B cell (primary cell): ENCODE measurements at regions not wholly inside any gene's neighbourhood (a gene's known extent, or its start where the extent isn't known, plus 50 kb on each side); places are given as distances from the start of the nearest gene placed in this dataset.

Experiments used
- ATAC-seq: fragments of 200-7000 bp; cut with Tn5 transposase; one replicate; pipeline ENCODE4 v1.10.0; 2021; ENCODE audit warnings: low read depth, mild to moderate bottlenecking, moderate number of reproducible peaks, moderate library complexity
- CTCF ChIA-PET: fragments of 350-600 bp; sonication (Branson Sonifier 250); formaldehyde crosslinking; loops from one replicate; lab custom pipeline; 2021; ENCODE audit warnings: antibody characterized with exemption, inconsistent platforms; lab: Charles Lee
- POLR2A ChIA-PET: fragments of 350-600 bp; sonication (Branson Sonifier 250); formaldehyde crosslinking; loops from one replicate; lab custom pipeline; 2021; ENCODE audit warnings: antibody characterized with exemption; lab: Charles Lee
- DNase-seq: peaks from one replicate; pipeline ENCODE4 v3.0.0; 2013
- H2AFZ ChIP-seq: 2 replicates; pipeline ENCODE4 v1.6.1; 2012; ENCODE audit warnings: mild to moderate bottlenecking, low read depth, low read length; ENCODE audit not compliant: insufficient read depth, poor library complexity, severe bottlenecking
- H3K27ac ChIP-seq, 2 donors: 1 replicate in 1 of 2; 2 replicates in 1 of 2; pipeline ENCODE4 v1.5.1; 2012 to 2013; ENCODE audit warnings: low read length in 2 of 2, mild to moderate bottlenecking in 2 of 2, moderate library complexity in 1 of 2
- H3K27me3 ChIP-seq, 4 experiments: fragments of 200-600 bp in 1 of 4; sonication (generic) in 1 of 4; replicated peaks in 1 of 4; 1 replicate in 2 of 4; 2 replicates in 2 of 4; pipeline versions ENCODE4 v1.6.1 to v1.7.0; 2013 to 2016; ENCODE audit warnings: low read length in 3 of 4, mild to moderate bottlenecking in 2 of 4, mixed read lengths in 1 of 4, moderate library complexity in 1 of 4; ENCODE audit not compliant: insufficient read depth in 4 of 4, control insufficient read depth in 3 of 4; ENCODE audit errors: control extremely low read depth in 1 of 4
- H3K36me3 ChIP-seq, 2 experiments: replicated peaks in 1 of 2; 1 replicate in 1 of 2; 2 replicates in 1 of 2; pipeline versions ENCODE4 v1.6.1 to v1.7.1; 2013; ENCODE audit warnings: low read length in 1 of 2; ENCODE audit not compliant: insufficient read depth in 2 of 2, control insufficient read depth in 1 of 2; ENCODE audit errors: control extremely low read depth in 1 of 2, extremely low read depth in 1 of 2
- H3K4me1 ChIP-seq, 2 donors: fragments of 200-600 bp in 1 of 2; sonication (generic) in 1 of 2; 1 replicate in 1 of 2; 2 replicates in 1 of 2; pipeline versions ENCODE4 v1.5.1 to v1.6.1; 2013 to 2017; ENCODE audit warnings: low read length in 2 of 2; ENCODE audit not compliant: control insufficient read depth in 2 of 2, insufficient read depth in 2 of 2
- H3K4me2 ChIP-seq: replicated peaks from 2 replicates; pipeline ENCODE3; 2012; ENCODE audit warnings: mild to moderate bottlenecking, low read depth, low read length; ENCODE audit not compliant: poor library complexity, severe bottlenecking
- H3K4me3 ChIP-seq, 5 experiments: fragments of 200-600 bp in 1 of 5; sonication (generic) in 1 of 5; 1 replicate in 3 of 5; 2 replicates in 2 of 5; pipeline versions ENCODE4 v1.5.1 to v1.7.0; 2011 to 2016; ENCODE audit warnings: low read length in 4 of 5, mild to moderate bottlenecking in 4 of 5, low read depth in 2 of 5, control low read depth in 1 of 5, moderate library complexity in 1 of 5; ENCODE audit not compliant: insufficient read depth in 1 of 5; ENCODE audit errors: control extremely low read depth in 1 of 5, extremely low read depth in 1 of 5
- H3K79me2 ChIP-seq: fragments of 200-600 bp; sonication (generic); one replicate; pipeline ENCODE4 v1.6.0; 2016; ENCODE audit warnings: low read length; ENCODE audit not compliant: control insufficient read depth, insufficient read depth
- H3K9ac ChIP-seq: fragments of 200-600 bp; sonication (generic); 2 replicates; pipeline ENCODE4 v1.6.1; 2017; ENCODE audit warnings: mild to moderate bottlenecking, low read length, moderate library complexity
- H3K9me3 ChIP-seq, 3 donors: one replicate each; pipeline versions ENCODE4 v1.6.1 to v1.7.1; 2013; ENCODE audit warnings: low read length in 2 of 3; ENCODE audit not compliant: control insufficient read depth in 2 of 3, insufficient read depth in 1 of 3; ENCODE audit errors: control extremely low read depth in 1 of 3
- H4K20me1 ChIP-seq: 2 replicates; pipeline ENCODE4 v1.6.0; 2012; ENCODE audit warnings: mild to moderate bottlenecking, low read length; ENCODE audit not compliant: insufficient read depth, control insufficient read depth, poor library complexity, severe bottlenecking
- H3K27ac Mint-ChIP-seq: one replicate; pipeline ENCODE4 v1.8.0; 2021; ENCODE audit warnings: mixed read lengths
- H3K27me3 Mint-ChIP-seq: one replicate; pipeline ENCODE4 v1.8.0; 2021; ENCODE audit warnings: mixed read lengths
- H3K4me1 Mint-ChIP-seq: one replicate; pipeline ENCODE4 v1.8.0; 2021; ENCODE audit warnings: mixed read lengths
- H3K4me3 Mint-ChIP-seq: one replicate; pipeline ENCODE4 v1.8.0; 2021; ENCODE audit warnings: mixed read lengths
- H3K9me3 Mint-ChIP-seq: one replicate; pipeline ENCODE4 v1.8.0; 2022; ENCODE audit warnings: mixed read lengths; ENCODE audit not compliant: insufficient read depth
- CTCF ChIP-seq: fragments of 200-600 bp; IDR thresholded peaks from one replicate; pipeline ENCODE4 v1.8.0; 2022; ENCODE audit warnings: antibody characterized with exemption, mild to moderate bottlenecking
- EZH2 ChIP-seq: IDR thresholded peaks from 2 replicates; pipeline ENCODE4 v1.6.1; 2012; ENCODE audit warnings: borderline replicate concordance, low read depth, mild to moderate bottlenecking, moderate library complexity, low read length; ENCODE audit not compliant: insufficient read depth, poor library complexity, severe bottlenecking
- WGBS: methylation state at CpG from one replicate; pipeline ENCODE4 v1.1.5; 2013; ENCODE audit warnings: missing lambda C conversion rate; ENCODE audit not compliant: insufficient coverage; 5-methylcytosine and 5-hydroxymethylcytosine counted together
- intact Hi-C: fragments of 100-400 bp; cut with micrococcal nuclease; formaldehyde crosslinking; loops from one replicate; pipeline ENCODE4 v1.10.0; 2022

- ATAC-seq (no peak), DNase-seq (no peak)
- Mint-ChIP-seq H3K4me1 (no peaks in the 10 kb centered on the region), H3K9me3 (no peaks in the 10 kb centered on the region), H3K4me3 (no peak overlapping the region), H3K27ac (no peak overlapping the region), H3K27me3 (no peaks in the 10 kb centered on the region)
- intact Hi-C loops, result no loop called here
- no peaks in the 10 kb centered on the region for H3K27me3 ChIP-seq
- CTCF ChIA-PET, result no interaction called here
- H4K20me1 ChIP-seq, result no peaks in the 10 kb centered on the region
- H3K27ac ChIP-seq, result no peak overlapping the region
- POLR2A ChIA-PET, result no interaction called here
- no peaks in the 10 kb centered on the region for H3K36me3 ChIP-seq
- H2AFZ ChIP-seq, result no peak overlapping the region
- no peaks in the 10 kb centered on the region for H3K4me1 ChIP-seq
- H3K9ac ChIP-seq, result no peak overlapping the region
- no peak overlapping the region for H3K4me3 ChIP-seq
- no peaks in the 10 kb centered on the region for H3K9me3 ChIP-seq
- WGBS, result no CpG with 5 or more reads among the region's 1 CpG
- no peaks in the 10 kb centered on the region for H3K79me2 ChIP-seq
- no peak overlapping the region for H3K4me2 ChIP-seq
- no peak for TF ChIP-seq CTCF
- TF ChIP-seq EZH2, result no peak
Measured at GRCh38 chr3:118436697-118437262, 597.9 kb downstream of the IGSF11 start.

GRCh38 chr3:118445036-118445435 is 589.6 kb downstream of the IGSF11 start:
- CTCF ChIA-PET, result interaction anchor here (0.5 kb wide), 1 partner anchor 1674 kb away, joined by 3 read pairs; no protein-coding TSS in a partner anchor
- H3K9ac ChIP-seq, result no peak overlapping the region
- no peak overlapping the region for H2AFZ ChIP-seq
- no peak overlapping the region for H3K27ac ChIP-seq
- H3K36me3 ChIP-seq, result no peaks in the 10 kb centered on the region
- H3K4me2 ChIP-seq, result no peak overlapping the region
- no peaks in the 10 kb centered on the region for H3K27me3 ChIP-seq
- 57% methylated on average over 2 of the region's 6 CpGs for WGBS
- no peaks in the 10 kb centered on the region for H3K27me3 Mint-ChIP-seq
- no peak for ATAC-seq
- peaks cover 0 to 9% (median 1%) of the 10 kb centered on the region in 3 donors for H3K9me3 ChIP-seq
- no peak overlapping the region for H3K4me3 Mint-ChIP-seq
- no peaks in the 10 kb centered on the region for H3K79me2 ChIP-seq
- no peak for DNase-seq
- H4K20me1 ChIP-seq, result no peaks in the 10 kb centered on the region
- H3K4me1 Mint-ChIP-seq, result no peaks in the 10 kb centered on the region
- no peak for TF ChIP-seq EZH2
- no peak for TF ChIP-seq CTCF
- H3K4me1 ChIP-seq, result no peaks in the 10 kb centered on the region
- no peak overlapping the region for H3K27ac Mint-ChIP-seq
- no peak overlapping the region for H3K4me3 ChIP-seq
- peaks cover 2% of the 10 kb centered on the region for H3K9me3 Mint-ChIP-seq
- POLR2A ChIA-PET, result no interaction called here
- intact Hi-C loops, result no loop called here
